ENCODE measurements at regions not wholly inside any gene's neighbourhood (a gene's known extent, or its start where the extent isn't known, plus 50 kb on each side); places are given as distances from the start of the nearest gene placed in this dataset.

- H3K27ac ChIP-seq, result no peak overlapping the region
- intact Hi-C loops (cut with DNase I; ENCODE audit: low total_unique reads), result no loop called here
- TF ChIP-seq, protein P1, sequence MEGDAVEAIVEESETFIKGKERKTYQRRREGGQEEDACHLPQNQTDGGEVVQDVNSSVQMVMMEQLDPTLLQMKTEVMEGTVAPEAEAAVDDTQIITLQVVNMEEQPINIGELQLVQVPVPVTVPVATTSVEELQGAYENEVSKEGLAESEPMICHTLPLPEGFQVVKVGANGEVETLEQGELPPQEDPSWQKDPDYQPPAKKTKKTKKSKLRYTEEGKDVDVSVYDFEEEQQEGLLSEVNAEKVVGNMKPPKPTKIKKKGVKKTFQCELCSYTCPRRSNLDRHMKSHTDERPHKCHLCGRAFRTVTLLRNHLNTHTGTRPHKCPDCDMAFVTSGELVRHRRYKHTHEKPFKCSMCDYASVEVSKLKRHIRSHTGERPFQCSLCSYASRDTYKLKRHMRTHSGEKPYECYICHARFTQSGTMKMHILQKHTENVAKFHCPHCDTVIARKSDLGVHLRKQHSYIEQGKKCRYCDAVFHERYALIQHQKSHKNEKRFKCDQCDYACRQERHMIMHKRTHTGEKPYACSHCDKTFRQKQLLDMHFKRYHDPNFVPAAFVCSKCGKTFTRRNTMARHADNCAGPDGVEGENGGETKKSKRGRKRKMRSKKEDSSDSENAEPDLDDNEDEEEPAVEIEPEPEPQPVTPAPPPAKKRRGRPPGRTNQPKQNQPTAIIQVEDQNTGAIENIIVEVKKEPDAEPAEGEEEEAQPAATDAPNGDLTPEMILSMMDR (IDR thresholded peaks at IDR 0.05), result no peak
- no peak for TF ChIP-seq POLR2AphosphoS5 (IDR thresholded peaks at IDR 0.05)
- no peak for TF ChIP-seq POLR2A (IDR thresholded peaks at IDR 0.05)
- TF ChIP-seq EP300 (IDR thresholded peaks at IDR 0.05), result no peak
- DNase-seq, result no peak
- H3K9me3 ChIP-seq, result peaks cover 0 to 33% (median 20%) of the 10 kb centered on the region in 4 donors
- H3K4me3 ChIP-seq, result no peak overlapping the region
- peaks cover 0 to 12% (median 11%) of the 10 kb centered on the region in 4 donors for H3K4me1 ChIP-seq
- no peaks in the 10 kb centered on the region for H3K36me3 ChIP-seq
- WGBS, 5 donors, result 34 to 100% (median 85%) methylated on average over 1 of the region's 1 CpG
- H3K27me3 ChIP-seq, result no peaks in the 10 kb centered on the region
These were observed 591.7 kb downstream of the ZNF608 start for GRCh38 chr5:124154714-124155113.

- TF ChIP-seq POLR2AphosphoS5 (IDR thresholded peaks at IDR 0.05), result no peak
- no peak for TF ChIP-seq EP300 (IDR thresholded peaks at IDR 0.05)
- TF ChIP-seq, protein P1 (IDR thresholded peaks at IDR 0.05), result no peak
- no peak for TF ChIP-seq POLR2A (IDR thresholded peaks at IDR 0.05)
- intact Hi-C loops (cut with DNase I; ENCODE audit: low total_unique reads), result no loop called here
- Histone ChIP-seq H3K27me3 (no peaks in the 10 kb centered on the region), H3K36me3 (no peaks in the 10 kb centered on the region), H3K4me1 (peaks cover 0 to 12% (median 11%) of the 10 kb centered on the region in 4 donors), H3K27ac (no peak overlapping the region), H3K4me3 (no peak overlapping the region), H3K9me3 (peaks cover 0 to 33% (median 20%) of the 10 kb centered on the region in 4 donors)
- DNase-seq, result no peak
- WGBS, 5 donors, result 88 to 97% (median 89%) methylated on average over 1 of the region's 1 CpG
These were observed 592.9 kb downstream of the ZNF608 start for GRCh38 chr5:124153588-124153987.

DNA sequence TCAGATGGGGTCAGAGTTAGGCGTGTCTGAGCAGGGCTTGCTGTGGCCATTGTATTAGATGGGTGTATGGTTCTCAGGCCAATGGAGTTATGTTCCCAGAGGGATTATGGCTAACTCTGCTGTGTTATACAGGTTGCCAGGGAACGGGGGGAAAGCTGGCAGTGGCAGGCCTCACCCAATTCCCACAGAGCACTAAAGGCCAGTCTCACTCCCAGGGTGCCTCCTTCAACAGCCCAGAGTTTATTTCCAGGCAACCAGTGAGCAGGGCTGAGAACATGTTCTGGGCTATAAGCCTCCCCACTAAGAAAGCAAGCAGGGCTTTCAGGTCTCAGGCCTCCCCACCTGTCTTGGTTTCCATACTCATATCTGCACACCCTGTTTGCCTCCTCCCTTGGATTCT lies 597.9 kb downstream of the ZNF608 start:
- Histone ChIP-seq H3K4me3 (no peak overlapping the region), H3K27me3 (no peaks in the 10 kb centered on the region), H3K27ac (no peak overlapping the region), H3K36me3 (no peaks in the 10 kb centered on the region), H3K9me3 (peaks cover 0 to 7% (median 2%) of the 10 kb centered on the region in 4 donors), H3K4me1 (no peaks in the 10 kb centered on the region)
- 87 to 100% (median 91%) methylated on average over 2 of the region's 2 CpGs for WGBS, 5 donors
- no peak for DNase-seq
- TF ChIP-seq EP300 (IDR thresholded peaks at IDR 0.05) (no peak), POLR2AphosphoS5 (IDR thresholded peaks at IDR 0.05) (no peak), POLR2A (IDR thresholded peaks at IDR 0.05) (no peak)
- TF ChIP-seq, protein P1 (IDR thresholded peaks at IDR 0.05), result no peak
- intact Hi-C loops (cut with DNase I; ENCODE audit: low total_unique reads), result no loop called here

- Histone ChIP-seq H3K4me1 (no peaks in the 10 kb centered on the region), H3K27ac (no peak overlapping the region), H3K27me3 (no peaks in the 10 kb centered on the region), H3K9me3 (no peaks in the 10 kb centered on the region), H3K4me3 (no peak overlapping the region), H3K36me3 (no peaks in the 10 kb centered on the region)
- no peak for DNase-seq
- TF ChIP-seq, protein P1 (IDR thresholded peaks at IDR 0.05), result no peak
- TF ChIP-seq POLR2AphosphoS5 (IDR thresholded peaks at IDR 0.05) (no peak), POLR2A (IDR thresholded peaks at IDR 0.05) (no peak)
- intact Hi-C loops (cut with DNase I; ENCODE audit: low total_unique reads), result no loop called here
These were observed 606.4 kb downstream of the ZNF608 start for GRCh38 chr5:124140060-124140459.

Data from stomach (tissue), 8 donors.